Astrocyte (in vitro differentiated cells and primary cell): ENCODE measurements at regions not wholly inside any gene's neighbourhood (a gene's known extent, or its start where the extent isn't known, plus 50 kb on each side); places are given as distances from the start of the nearest gene placed in this dataset.

Experiments used
- DNase-seq: peaks from one replicate; pipeline ENCODE4 v3.0.0-alpha.2; 2010; ENCODE audit warnings: low read depth
- FAIRE-seq: peaks from 2 replicates; lab custom pipeline; 2011; peaks lifted over from hg19 to GRCh38; lab: Jason Lieb, UNC
- H2AFZ ChIP-seq: 2 replicates; pipeline ENCODE4 v1.6.0; 2012; ENCODE audit warnings: low read depth, low read length, inconsistent platforms
- H3K27ac ChIP-seq: 2 replicates; pipeline ENCODE4 v1.5.1; 2011; ENCODE audit warnings: low read depth, low read length, inconsistent platforms
- H3K27me3 ChIP-seq: 2 replicates; pipeline ENCODE4 v1.6.0; 2011; ENCODE audit warnings: low read length, inconsistent platforms; ENCODE audit not compliant: insufficient read depth
- H3K36me3 ChIP-seq: 2 replicates; pipeline ENCODE4 v1.5.1; 2011; ENCODE audit warnings: low read length, inconsistent platforms; ENCODE audit not compliant: insufficient read depth
- H3K4me1 ChIP-seq: 2 replicates; pipeline ENCODE4 v1.5.1; 2011; ENCODE audit warnings: low read length, inconsistent platforms; ENCODE audit not compliant: insufficient read depth
- H3K4me2 ChIP-seq: 2 replicates; pipeline ENCODE4 v1.6.0; 2012; ENCODE audit warnings: low read length, inconsistent platforms
- H3K4me3 ChIP-seq: 2 replicates; pipeline ENCODE4 v1.5.1; 2011; ENCODE audit warnings: low read depth, mild to moderate bottlenecking, low read length, inconsistent platforms; ENCODE audit not compliant: insufficient read depth
- H3K79me2 ChIP-seq: 2 replicates; pipeline ENCODE4 v1.6.0; 2012; ENCODE audit warnings: mild to moderate bottlenecking, low read length, inconsistent platforms; ENCODE audit not compliant: insufficient read depth
- H3K9ac ChIP-seq: 2 replicates; pipeline ENCODE4 v1.6.0; 2012; ENCODE audit warnings: mild to moderate bottlenecking, low read length, inconsistent platforms
- H3K9me3 ChIP-seq: 2 replicates; pipeline ENCODE4 v1.5.1; 2012; ENCODE audit warnings: low read depth, mild to moderate bottlenecking, low read length, inconsistent platforms; ENCODE audit not compliant: insufficient read depth
- H4K20me1 ChIP-seq: 2 replicates; pipeline ENCODE4 v1.6.0; 2012; ENCODE audit warnings: low read length, inconsistent platforms; ENCODE audit not compliant: insufficient read depth
- H3K27ac Mint-ChIP-seq: one replicate; pipeline ENCODE4 v1.8.0; 2021; ENCODE audit warnings: mild to moderate bottlenecking, mixed read lengths; ENCODE audit not compliant: unreplicated experiment
- H3K27me3 Mint-ChIP-seq: one replicate; pipeline ENCODE4 v1.8.0; 2021; ENCODE audit warnings: low read depth, mixed read lengths; ENCODE audit not compliant: unreplicated experiment
- H3K36me3 Mint-ChIP-seq: one replicate; pipeline ENCODE4 v1.8.0; 2021; ENCODE audit warnings: low read depth, mixed read lengths; ENCODE audit not compliant: unreplicated experiment
- H3K4me1 Mint-ChIP-seq: one replicate; pipeline ENCODE4 v1.8.0; 2021; ENCODE audit warnings: low read depth, mixed read lengths; ENCODE audit not compliant: unreplicated experiment
- H3K4me3 Mint-ChIP-seq: one replicate; pipeline ENCODE4 v1.8.0; 2021; ENCODE audit warnings: mild to moderate bottlenecking, moderate library complexity, mixed read lengths; ENCODE audit not compliant: unreplicated experiment
- H3K9me3 Mint-ChIP-seq: one replicate; pipeline ENCODE4 v1.8.0; 2021; ENCODE audit warnings: mild to moderate bottlenecking, mixed read lengths; ENCODE audit not compliant: unreplicated experiment
- CTCF ChIP-seq: IDR thresholded peaks from 2 replicates; pipeline ENCODE4 v1.5.1; 2011; ENCODE audit warnings: low read depth, mild to moderate bottlenecking, inconsistent platforms, low read length, moderate library complexity; ENCODE audit not compliant: insufficient read depth
- EZH2 ChIP-seq: IDR thresholded peaks from 2 replicates; pipeline ENCODE4 v1.6.1; 2012; ENCODE audit warnings: mild to moderate bottlenecking, low read length, inconsistent platforms; ENCODE audit not compliant: insufficient read depth

GRCh38 chr20:58019850-58020625, 208.4 kb downstream of the ANKRD60 start:
- TF ChIP-seq CTCF (no peak), EZH2 (no peak)
- H3K9me3 ChIP-seq = no peaks in the 10 kb centered on the region
- H3K9ac ChIP-seq = no peak overlapping the region
- no peaks in the 10 kb centered on the region for H3K36me3 ChIP-seq
- H3K36me3 Mint-ChIP-seq = no peaks in the 10 kb centered on the region
- no peak overlapping the region for H2AFZ ChIP-seq
- no peak overlapping the region for H3K27ac ChIP-seq
- DNase-seq (no peak), FAIRE-seq (no peak)
- H3K27me3 ChIP-seq = no peaks in the 10 kb centered on the region
- H4K20me1 ChIP-seq = no peaks in the 10 kb centered on the region
- peaks cover 28% of the 10 kb centered on the region for H3K4me1 ChIP-seq
- H3K4me3 ChIP-seq = no peak overlapping the region
- peaks cover 14% of the 10 kb centered on the region for H3K27me3 Mint-ChIP-seq
- H3K4me2 ChIP-seq = peak overlapping the region; percentile 52
- H3K9me3 Mint-ChIP-seq = peaks cover 1% of the 10 kb centered on the region
- H3K4me3 Mint-ChIP-seq = no peak overlapping the region
- H3K79me2 ChIP-seq = no peaks in the 10 kb centered on the region
- peaks cover 22% of the 10 kb centered on the region for H3K4me1 Mint-ChIP-seq
- no peak overlapping the region for H3K27ac Mint-ChIP-seq

GRCh38 chr20:58019027-58019849, 209.2 kb downstream of the ANKRD60 start:
- peak overlapping the region; percentile 79 for H3K27ac ChIP-seq
- no peaks in the 10 kb centered on the region for H4K20me1 ChIP-seq
- no peak overlapping the region for H3K4me3 Mint-ChIP-seq
- FAIRE-seq = peak; percentile 92
- H3K27me3 Mint-ChIP-seq = peaks cover 7% of the 10 kb centered on the region
- H2AFZ ChIP-seq = peak overlapping the region; percentile 22
- H3K27ac Mint-ChIP-seq = no peak overlapping the region
- H3K9me3 Mint-ChIP-seq = peaks cover 5% of the 10 kb centered on the region
- H3K79me2 ChIP-seq = no peaks in the 10 kb centered on the region
- peak; percentile 92 for DNase-seq
- no peaks in the 10 kb centered on the region for H3K36me3 ChIP-seq
- no peak overlapping the region for H3K4me3 ChIP-seq
- H3K4me1 ChIP-seq = peaks cover 36% of the 10 kb centered on the region
- H3K4me1 Mint-ChIP-seq = peaks cover 22% of the 10 kb centered on the region
- TF ChIP-seq EZH2 = no peak
- TF ChIP-seq CTCF = no peak
- no peaks in the 10 kb centered on the region for H3K27me3 ChIP-seq
- peak overlapping the region; percentile 60 for H3K9ac ChIP-seq
- H3K4me2 ChIP-seq = peak overlapping the region; percentile 52
- no peaks in the 10 kb centered on the region for H3K9me3 ChIP-seq
- H3K36me3 Mint-ChIP-seq = no peaks in the 10 kb centered on the region
